ENCODE measurements at regions not wholly inside any gene's neighbourhood (a gene's known extent, or its start where the extent isn't known, plus 50 kb on each side); places are given as distances from the start of the nearest gene placed in this dataset.

- DNase-seq = no peak
- no peak overlapping the region for H3K9ac ChIP-seq (ENCODE audit: low read length)
- H3K27me3 ChIP-seq (replicated peaks; ENCODE audit: insufficient read depth, low read length) = no peaks in the 10 kb centered on the region
- H3K4me1 ChIP-seq (ENCODE audit: low read length) = no peaks in the 10 kb centered on the region
- no peaks in the 10 kb centered on the region for H3K36me3 ChIP-seq (replicated peaks; ENCODE audit: insufficient read depth, low read length)
- no peaks in the 10 kb centered on the region for H3K79me2 ChIP-seq (ENCODE audit: low read length)
- no peaks in the 10 kb centered on the region for H3K9me2 ChIP-seq (replicated peaks; ENCODE audit: insufficient read depth, low read length)
- no peak overlapping the region for H3K27ac ChIP-seq (ENCODE audit: low read length)
- H3K4me3 ChIP-seq (ENCODE audit: low read length) = no peak overlapping the region
- no peaks in the 10 kb centered on the region for H3F3A ChIP-seq (ENCODE audit: insufficient read depth, low read length)
- H3K4me2 ChIP-seq (ENCODE audit: low read depth, low read length) = no peak overlapping the region
- H2AFZ ChIP-seq (ENCODE audit: low read length) = no peak overlapping the region
- no peak for TF ChIP-seq EZH2phosphoT487 (IDR thresholded peaks at IDR 0.05; ENCODE audit: low read length)
- TF ChIP-seq EZH2 (optimal IDR thresholded peaks at IDR 0.05; ENCODE audit: low read depth, low read length) = no peak
- H3K9me3 ChIP-seq (replicated peaks; ENCODE audit: insufficient read depth, low read length) = no peaks in the 10 kb centered on the region
- no peaks in the 10 kb centered on the region for H4K20me1 ChIP-seq (ENCODE audit: insufficient read depth, low read length)
Measured at GRCh38 chr1:78722947-78723346, 73.3 kb downstream of the IFI44 start.

GRCh38 chr1:78726686-78727085, 77.1 kb downstream of the IFI44 start:
- H4K20me1 ChIP-seq (ENCODE audit: insufficient read depth, low read length) = no peaks in the 10 kb centered on the region
- no peak for TF ChIP-seq EZH2 (optimal IDR thresholded peaks at IDR 0.05; ENCODE audit: low read depth, low read length)
- TF ChIP-seq CTCF (IDR thresholded peaks at IDR 0.05; ENCODE audit: low read length) = no peak
- no peak for TF ChIP-seq EZH2phosphoT487 (IDR thresholded peaks at IDR 0.05; ENCODE audit: low read length)
- DNase-seq = no peak
- no peaks in the 10 kb centered on the region for H3K4me1 ChIP-seq (ENCODE audit: low read length)
- H3K27ac ChIP-seq (ENCODE audit: low read length) = no peak overlapping the region
- H2AFZ ChIP-seq (ENCODE audit: low read length) = no peak overlapping the region
- no peaks in the 10 kb centered on the region for H3K36me3 ChIP-seq (replicated peaks; ENCODE audit: insufficient read depth, low read length)
- no peaks in the 10 kb centered on the region for H3K27me3 ChIP-seq (replicated peaks; ENCODE audit: insufficient read depth, low read length)
- no peaks in the 10 kb centered on the region for H3K9me2 ChIP-seq (replicated peaks; ENCODE audit: insufficient read depth, low read length)
- H3K9me3 ChIP-seq (replicated peaks; ENCODE audit: insufficient read depth, low read length) = no peaks in the 10 kb centered on the region
- H3K79me2 ChIP-seq (ENCODE audit: low read length) = no peaks in the 10 kb centered on the region
- H3K4me3 ChIP-seq (ENCODE audit: low read length) = no peak overlapping the region
- H3K4me2 ChIP-seq (ENCODE audit: low read depth, low read length) = no peak overlapping the region
- H3K9ac ChIP-seq (ENCODE audit: low read length) = no peak overlapping the region
- no peaks in the 10 kb centered on the region for H3F3A ChIP-seq (ENCODE audit: insufficient read depth, low read length)

- H3K9me3 ChIP-seq (replicated peaks; ENCODE audit: insufficient read depth, low read length) = no peaks in the 10 kb centered on the region
- H3K79me2 ChIP-seq (ENCODE audit: low read length) = no peaks in the 10 kb centered on the region
- no peaks in the 10 kb centered on the region for H3F3A ChIP-seq (ENCODE audit: insufficient read depth, low read length)
- H3K36me3 ChIP-seq (replicated peaks; ENCODE audit: insufficient read depth, low read length) = no peaks in the 10 kb centered on the region
- no peaks in the 10 kb centered on the region for H4K20me1 ChIP-seq (ENCODE audit: insufficient read depth, low read length)
- H3K4me2 ChIP-seq (ENCODE audit: low read depth, low read length) = no peak overlapping the region
- H3K4me1 ChIP-seq (ENCODE audit: low read length) = no peaks in the 10 kb centered on the region
- no peak overlapping the region for H3K27ac ChIP-seq (ENCODE audit: low read length)
- no peak overlapping the region for H2AFZ ChIP-seq (ENCODE audit: low read length)
- no peak for TF ChIP-seq EZH2phosphoT487 (IDR thresholded peaks at IDR 0.05; ENCODE audit: low read length)
- no peak for TF ChIP-seq EZH2 (optimal IDR thresholded peaks at IDR 0.05; ENCODE audit: low read depth, low read length)
- TF ChIP-seq CTCF (IDR thresholded peaks at IDR 0.05; ENCODE audit: low read length) = no peak
- no peak for DNase-seq
- H3K9ac ChIP-seq (ENCODE audit: low read length) = no peak overlapping the region
- H3K9me2 ChIP-seq (replicated peaks; ENCODE audit: insufficient read depth, low read length) = no peaks in the 10 kb centered on the region
- no peaks in the 10 kb centered on the region for H3K27me3 ChIP-seq (replicated peaks; ENCODE audit: insufficient read depth, low read length)
- H3K4me3 ChIP-seq (ENCODE audit: low read length) = no peak overlapping the region
Measured at GRCh38 chr1:78728359-78728758, 78.7 kb downstream of the IFI44 start.

GRCh38 chr1:78730054-78730453, 80.4 kb downstream of the IFI44 start:
- Histone ChIP-seq H3F3A (ENCODE audit: insufficient read depth, low read length) (no peaks in the 10 kb centered on the region), H3K9me3 (replicated peaks; ENCODE audit: insufficient read depth, low read length) (no peaks in the 10 kb centered on the region), H4K20me1 (ENCODE audit: insufficient read depth, low read length) (no peaks in the 10 kb centered on the region), H3K9ac (ENCODE audit: low read length) (no peak overlapping the region), H3K27me3 (replicated peaks; ENCODE audit: insufficient read depth, low read length) (no peaks in the 10 kb centered on the region), H3K36me3 (replicated peaks; ENCODE audit: insufficient read depth, low read length) (no peaks in the 10 kb centered on the region), H3K4me2 (ENCODE audit: low read depth, low read length) (no peak overlapping the region), H3K27ac (ENCODE audit: low read length) (no peak overlapping the region), H3K4me3 (ENCODE audit: low read length) (no peak overlapping the region), H2AFZ (ENCODE audit: low read length) (no peak overlapping the region), H3K79me2 (ENCODE audit: low read length) (no peaks in the 10 kb centered on the region), H3K9me2 (replicated peaks; ENCODE audit: insufficient read depth, low read length) (no peaks in the 10 kb centered on the region), H3K4me1 (ENCODE audit: low read length) (no peaks in the 10 kb centered on the region)
- TF ChIP-seq EZH2phosphoT487 (IDR thresholded peaks at IDR 0.05; ENCODE audit: low read length) (no peak), EZH2 (optimal IDR thresholded peaks at IDR 0.05; ENCODE audit: low read depth, low read length) (no peak), CTCF (IDR thresholded peaks at IDR 0.05; ENCODE audit: low read length) (no peak)
- no peak for DNase-seq
